ENCODE measurements at regions not wholly inside any gene's neighbourhood (a gene's known extent, or its start where the extent isn't known, plus 50 kb on each side); places are given as distances from the start of the nearest gene placed in this dataset.

GRCh38 chr14:98234208-98234607 lies 1037.8 kb downstream of the BCL11B start:
- TF ChIP-seq POLR2A (IDR thresholded peaks at IDR 0.05; ENCODE audit: low read depth, low read length) (no peak), SPI1 (IDR thresholded peaks at IDR 0.05; ENCODE audit: low read depth, low read length) (no peak), POLR2AphosphoS5 (IDR thresholded peaks at IDR 0.05; ENCODE audit: low read depth, low read length) (no peak), TAF1 (IDR thresholded peaks at IDR 0.05; ENCODE audit: low read depth, low read length) (no peak)

All from GM12891 (cell line).